OCI-LY3 (cell line): ENCODE measurements at regions not wholly inside any gene's neighbourhood (a gene's known extent, or its start where the extent isn't known, plus 50 kb on each side); places are given as distances from the start of the nearest gene placed in this dataset.
"Not testable (repeated sequence)": the region's sequence is repeated elsewhere in the genome, so short reads cannot be mapped to it uniquely, and the experiment has no call there.

Source experiments
- H2AFZ ChIP-seq: fragments of 200-600, 300-600 bp; shearing (Covaris generic); 2 replicates; pipeline ENCODE4 v1.6.0; 2014; ENCODE audit warnings: antibody characterized with exemption, low read depth, low read length
- H3K27ac ChIP-seq: fragments of 200-600, 300-600 bp; sonication (generic); 2 replicates; pipeline ENCODE4 v1.5.1; 2014; ENCODE audit warnings: mild to moderate bottlenecking, low read length, moderate library complexity, mixed read lengths
- H3K27me3 ChIP-seq: fragments of 200-600, 300-600 bp; sonication (generic); 2 replicates; pipeline ENCODE4 v1.6.1; 2014; ENCODE audit warnings: low read depth, low read length, mixed read lengths
- H3K36me3 ChIP-seq: fragments of 200-600, 300-600 bp; sonication (generic); replicated peaks from 2 replicates; pipeline ENCODE3; 2014; ENCODE audit warnings: low read depth, low read length, mixed read lengths
- H3K4me1 ChIP-seq: fragments of 300-600, 200-600 bp; sonication (generic); 2 replicates; pipeline ENCODE4 v1.6.1; 2014; ENCODE audit warnings: low read length, mixed read lengths
- H3K4me2 ChIP-seq: fragments of 200-600, 300-600 bp; sonication (generic); 2 replicates; pipeline ENCODE4 v1.6.1; 2014; ENCODE audit warnings: low read length, mixed read lengths
- H3K4me3 ChIP-seq: fragments of 300-600, 200-600 bp; sonication (generic); 2 replicates; pipeline ENCODE4 v1.5.1; 2014; ENCODE audit warnings: antibody characterized with exemption, mild to moderate bottlenecking, low read length, moderate library complexity
- H3K79me2 ChIP-seq: fragments of 300-600, 200-600 bp; shearing (Covaris generic); 2 replicates; pipeline ENCODE4 v1.6.1; 2014; ENCODE audit warnings: mild to moderate bottlenecking, low read length, mixed read lengths
- H3K9ac ChIP-seq: fragments of 300-600, 200-600 bp; shearing (Covaris generic); 2 replicates; pipeline ENCODE4 v1.6.0; 2014; ENCODE audit warnings: mild to moderate bottlenecking, low read length, moderate library complexity
- H3K9me3 ChIP-seq: fragments of 200-600, 300-600 bp; shearing (Covaris generic); 2 replicates; pipeline ENCODE4 v1.6.1; 2014; ENCODE audit warnings: low read length, mixed read lengths; ENCODE audit not compliant: insufficient read depth
- H4K20me1 ChIP-seq: fragments of 200-600, 300-600 bp; sonication (generic); 2 replicates; pipeline ENCODE4 v1.6.1; 2016; ENCODE audit warnings: low read length, mixed read lengths; ENCODE audit not compliant: insufficient read depth
- EZH2phosphoT487 ChIP-seq: fragments of 200-600 bp; shearing (Covaris generic); IDR thresholded peaks from 2 replicates; pipeline ENCODE4 v1.6.1; 2018; ENCODE audit warnings: antibody characterized with exemption, mixed run types, low read depth
- TF ChIP-seq, protein P1 (sequence below): fragments of 200-600, 300-600 bp; sonication (generic); IDR thresholded peaks from 2 replicates; pipeline ENCODE4 v1.5.1; 2014; ENCODE audit warnings: antibody characterized with exemption, low read length, low read depth

DNA sequence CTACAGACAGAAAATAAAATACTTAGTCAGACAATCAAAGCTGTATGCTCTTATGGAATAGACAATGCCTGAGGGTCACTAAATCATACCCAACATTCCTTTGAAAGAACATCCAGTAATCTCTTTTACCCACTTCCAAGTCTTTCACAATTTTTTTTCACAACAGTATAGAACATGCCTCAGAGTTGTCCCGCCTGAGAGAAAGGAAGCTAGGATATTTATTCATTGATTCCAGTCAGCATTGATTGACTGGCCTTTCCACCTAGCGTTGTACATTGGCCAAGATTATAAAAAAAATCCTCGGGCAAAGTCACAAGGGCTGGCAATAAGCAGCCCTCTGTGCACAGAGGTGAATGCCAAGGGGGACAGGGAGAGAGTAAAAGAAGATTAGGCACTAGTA lies 318.1 kb upstream of the PIK3R1 start:
- Histone ChIP-seq H3K4me3 (no peak overlapping the region), H3K9ac (no peak overlapping the region), H3K27me3 (no peaks in the 10 kb centered on the region), H3K27ac (no peak overlapping the region), H3K9me3 (no peaks in the 10 kb centered on the region), H2AFZ (no peak overlapping the region), H3K4me1 (no peaks in the 10 kb centered on the region), H3K36me3 (no peaks in the 10 kb centered on the region), H3K4me2 (no peak overlapping the region), H4K20me1 (no peaks in the 10 kb centered on the region), H3K79me2 (no peaks in the 10 kb centered on the region)
- TF ChIP-seq EZH2phosphoT487: no peak
- TF ChIP-seq, protein P1, sequence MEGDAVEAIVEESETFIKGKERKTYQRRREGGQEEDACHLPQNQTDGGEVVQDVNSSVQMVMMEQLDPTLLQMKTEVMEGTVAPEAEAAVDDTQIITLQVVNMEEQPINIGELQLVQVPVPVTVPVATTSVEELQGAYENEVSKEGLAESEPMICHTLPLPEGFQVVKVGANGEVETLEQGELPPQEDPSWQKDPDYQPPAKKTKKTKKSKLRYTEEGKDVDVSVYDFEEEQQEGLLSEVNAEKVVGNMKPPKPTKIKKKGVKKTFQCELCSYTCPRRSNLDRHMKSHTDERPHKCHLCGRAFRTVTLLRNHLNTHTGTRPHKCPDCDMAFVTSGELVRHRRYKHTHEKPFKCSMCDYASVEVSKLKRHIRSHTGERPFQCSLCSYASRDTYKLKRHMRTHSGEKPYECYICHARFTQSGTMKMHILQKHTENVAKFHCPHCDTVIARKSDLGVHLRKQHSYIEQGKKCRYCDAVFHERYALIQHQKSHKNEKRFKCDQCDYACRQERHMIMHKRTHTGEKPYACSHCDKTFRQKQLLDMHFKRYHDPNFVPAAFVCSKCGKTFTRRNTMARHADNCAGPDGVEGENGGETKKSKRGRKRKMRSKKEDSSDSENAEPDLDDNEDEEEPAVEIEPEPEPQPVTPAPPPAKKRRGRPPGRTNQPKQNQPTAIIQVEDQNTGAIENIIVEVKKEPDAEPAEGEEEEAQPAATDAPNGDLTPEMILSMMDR: no peak

DNA sequence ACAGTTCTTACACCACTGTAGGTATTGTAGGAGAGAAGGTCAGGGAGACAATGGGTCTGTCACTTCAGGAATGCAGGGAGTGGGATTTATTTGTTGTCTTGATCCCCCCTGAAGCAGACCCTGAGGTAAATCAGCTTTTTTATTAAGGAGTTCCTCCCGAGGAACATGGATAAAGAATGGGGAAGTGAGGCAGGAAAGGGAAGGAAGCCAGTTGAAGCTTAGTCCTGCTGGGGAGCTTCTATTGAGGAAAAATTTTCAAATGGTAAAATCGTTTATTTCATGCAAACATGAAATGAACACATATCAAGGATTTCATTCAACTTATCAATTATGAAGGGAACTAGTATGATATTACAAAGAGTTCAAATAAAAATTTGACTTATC lies 318.6 kb upstream of the PIK3R1 start:
- no peaks in the 10 kb centered on the region for H3K27me3 ChIP-seq
- H3K4me3 ChIP-seq: no peak overlapping the region
- no peaks in the 10 kb centered on the region for H3K4me1 ChIP-seq
- no peak overlapping the region for H3K9ac ChIP-seq
- TF ChIP-seq, protein P1: no peak
- no peak for TF ChIP-seq EZH2phosphoT487
- H3K79me2 ChIP-seq: no peaks in the 10 kb centered on the region
- no peaks in the 10 kb centered on the region for H3K9me3 ChIP-seq
- H3K27ac ChIP-seq: no peak overlapping the region
- H3K4me2 ChIP-seq: no peak overlapping the region
- no peaks in the 10 kb centered on the region for H3K36me3 ChIP-seq
- no peaks in the 10 kb centered on the region for H4K20me1 ChIP-seq
- no peak overlapping the region for H2AFZ ChIP-seq

DNA sequence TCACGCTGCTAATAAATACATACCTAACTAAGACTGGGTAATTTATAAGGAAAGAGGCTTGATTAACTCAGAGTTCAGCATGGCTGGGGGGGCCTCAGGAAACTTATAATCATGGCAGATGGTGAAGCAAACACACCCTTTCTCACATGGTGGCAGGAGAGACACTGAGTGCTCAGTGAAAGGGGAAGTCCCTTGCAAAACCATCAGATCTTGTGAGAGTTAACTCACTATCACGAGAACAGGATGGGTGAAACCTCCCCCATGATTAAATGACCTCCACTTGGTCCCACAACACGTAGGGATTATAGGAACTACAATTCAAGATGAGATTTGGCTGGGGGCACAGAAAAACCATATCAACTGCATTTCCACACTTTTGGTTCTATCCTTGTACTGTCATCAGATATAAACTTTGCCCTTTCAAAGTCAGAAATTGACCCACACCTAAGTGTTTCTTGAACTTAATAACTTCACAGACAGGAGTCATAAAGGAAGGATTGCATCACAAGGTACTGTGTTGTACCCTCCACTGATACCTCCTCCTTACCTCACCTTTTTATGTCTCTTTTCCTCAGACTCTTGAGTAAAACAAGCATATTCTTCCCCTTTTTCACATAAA lies 319.1 kb upstream of the PIK3R1 start:
- Histone ChIP-seq H3K79me2 (no peaks in the 10 kb centered on the region), H3K27ac (no peak overlapping the region), H3K36me3 (no peaks in the 10 kb centered on the region), H3K9me3 (no peaks in the 10 kb centered on the region), H3K9ac (no peak overlapping the region), H3K27me3 (no peaks in the 10 kb centered on the region), H3K4me1 (no peaks in the 10 kb centered on the region), H3K4me3 (no peak overlapping the region), H2AFZ (no peak overlapping the region), H3K4me2 (no peak overlapping the region), H4K20me1 (no peaks in the 10 kb centered on the region)
- TF ChIP-seq, protein P1: no peak
- TF ChIP-seq EZH2phosphoT487: no peak

DNA sequence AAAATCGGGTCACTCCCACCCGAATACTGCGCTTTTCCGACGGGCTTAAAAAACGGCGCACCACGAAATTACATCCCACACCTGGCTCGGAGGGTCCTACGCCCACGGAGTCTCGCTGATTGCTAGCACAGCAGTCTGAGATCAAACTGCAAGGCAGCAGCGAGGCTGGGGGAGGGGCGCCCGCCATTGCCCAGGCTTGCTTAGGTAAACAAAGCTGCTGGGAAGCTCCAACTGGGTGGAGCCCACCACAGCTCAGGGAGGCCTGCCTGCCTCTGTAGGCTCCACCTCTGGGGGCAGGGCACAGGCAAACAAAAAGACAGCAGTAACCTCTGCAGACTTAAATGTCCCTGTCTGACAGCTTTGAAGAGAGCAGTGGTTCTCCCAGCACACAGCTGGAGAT lies 325.7 kb upstream of the PIK3R1 start:
- not testable (repeated sequence) for H4K20me1 ChIP-seq, H3K4me1 ChIP-seq, H3K4me2 ChIP-seq, H3K4me3 ChIP-seq, H3K9me3 ChIP-seq, H3K36me3 ChIP-seq, H3K9ac ChIP-seq, H3K27ac ChIP-seq, H3K79me2 ChIP-seq, H3K27me3 ChIP-seq, H2AFZ ChIP-seq
